ENCODE measurements at regions not wholly inside any gene's neighbourhood (a gene's known extent, or its start where the extent isn't known, plus 50 kb on each side); places are given as distances from the start of the nearest gene placed in this dataset.

GRCh38 chr5:125202871-125203438, 456.5 kb upstream of the ZNF608 start:
- no peak for TF ChIP-seq CTCF (IDR thresholded peaks at IDR 0.05)
- TF ChIP-seq POLR2A (IDR thresholded peaks at IDR 0.05): no peak

Measured in lower leg skin (tissue), 3 donors.